DOHH2 (cell line): ENCODE measurements at regions not wholly inside any gene's neighbourhood (a gene's known extent, or its start where the extent isn't known, plus 50 kb on each side); places are given as distances from the start of the nearest gene placed in this dataset.

Experiments used
- CTCF ChIP-seq: fragments of 200-600 bp; sonication (generic); IDR thresholded peaks from one replicate; pipeline ENCODE4 v1.5.1; 2014; ENCODE audit warnings: antibody characterized with exemption, mild to moderate bottlenecking, low read depth, low read length; ENCODE audit not compliant: poor library complexity, severe bottlenecking
- EZH2phosphoT487 ChIP-seq: fragments of 200-600 bp; sonication (generic); IDR thresholded peaks from 2 replicates; pipeline ENCODE4 v1.6.1; 2017; ENCODE audit warnings: borderline replicate concordance, mild to moderate bottlenecking, antibody characterized with exemption, low read length, moderate library complexity, mixed read lengths

- TF ChIP-seq EZH2phosphoT487 (no peak), CTCF (no peak)
Measured at GRCh38 chr3:102605153-102605552, 170.3 kb downstream of the ZPLD1 start.
